Activated T-cell treated with anti-CD3 and anti-CD28 coated beads, Interleukin-2, amount 50 U/mL, for 4 hours (primary cell): ENCODE measurements at regions not wholly inside any gene's neighbourhood (a gene's known extent, or its start where the extent isn't known, plus 50 kb on each side); places are given as distances from the start of the nearest gene placed in this dataset.
"Not testable (repeated sequence)": the region's sequence is repeated elsewhere in the genome, so short reads cannot be mapped to it uniquely, and the experiment has no call there.

ENCODE experiments used
- ATAC-seq, 2 donors: fragments of 200-7000 bp; cut with Tn5 transposase; one replicate each; pipeline ENCODE4 v1.10.0; 2021
- DNase-seq: peaks from one replicate; pipeline ENCODE4 v3.0.0-alpha.2; 2020
- H3K27me3 Mint-ChIP-seq: one replicate; pipeline ENCODE4 v1.8.0; 2021; ENCODE audit warnings: low read depth, mixed read lengths
- H3K36me3 Mint-ChIP-seq: one replicate; pipeline ENCODE4 v1.8.0; 2022; ENCODE audit warnings: mixed read lengths; ENCODE audit not compliant: insufficient read depth
- H3K4me1 Mint-ChIP-seq: one replicate; pipeline ENCODE4 v1.8.0; 2021; ENCODE audit warnings: low read depth, mixed read lengths
- H3K4me3 Mint-ChIP-seq: one replicate; pipeline ENCODE4 v1.8.0; 2021; ENCODE audit warnings: mild to moderate bottlenecking, moderate library complexity, mixed read lengths
- H3K9me3 Mint-ChIP-seq: one replicate; pipeline ENCODE4 v1.8.0; 2021; ENCODE audit warnings: mixed read lengths

- not testable (repeated sequence) for H3K4me3 Mint-ChIP-seq, H3K27me3 Mint-ChIP-seq, H3K36me3 Mint-ChIP-seq, ATAC-seq, H3K4me1 Mint-ChIP-seq, DNase-seq, H3K9me3 Mint-ChIP-seq
Measured at GRCh38 chr16:88142056-88142935, 191.1 kb downstream of the BANP start.

DNA sequence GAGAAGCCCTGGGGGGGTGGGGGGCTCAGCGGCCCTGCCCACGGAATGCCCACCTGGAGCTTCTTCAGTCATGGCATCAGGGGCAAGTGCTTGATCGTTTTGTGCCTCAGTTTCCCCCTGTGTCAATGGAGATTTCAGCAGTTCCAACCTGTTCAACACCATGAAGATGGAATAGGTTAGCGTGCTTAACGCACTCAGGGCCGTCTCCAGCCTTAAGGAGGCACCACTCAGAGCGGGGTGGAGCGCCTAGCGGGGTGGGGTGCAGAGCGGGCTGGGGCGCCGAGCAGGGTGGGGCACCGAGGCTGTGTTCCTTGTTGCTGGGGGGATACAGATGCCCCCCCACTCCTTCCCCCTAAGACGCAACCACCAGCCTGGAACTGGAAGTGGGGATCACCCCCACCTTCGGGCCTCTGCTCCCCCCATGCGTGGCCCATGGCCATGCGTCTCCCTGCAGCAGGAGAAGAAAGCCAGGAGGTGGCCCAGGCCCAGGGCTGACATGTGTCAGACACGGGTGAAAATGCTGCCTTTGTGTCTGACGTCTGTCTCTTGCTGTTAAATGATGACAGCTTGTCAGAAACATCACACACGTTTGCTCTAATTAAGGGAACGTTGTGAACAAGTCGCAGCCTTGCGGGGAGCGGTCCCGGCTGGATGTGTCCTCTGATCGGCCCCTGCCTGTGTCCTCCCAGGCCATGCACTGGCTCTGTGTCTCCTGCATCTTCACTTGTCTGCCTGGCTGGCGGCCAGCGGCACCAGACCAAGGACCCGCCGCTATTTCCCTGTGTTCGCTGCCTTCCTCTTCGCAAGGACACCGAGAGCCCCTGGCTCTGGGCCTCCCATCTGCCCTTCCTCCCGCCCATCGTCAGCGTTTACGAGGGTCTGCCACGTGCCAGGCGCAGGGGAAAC lies 192.1 kb downstream of the BANP start:
- H3K36me3 Mint-ChIP-seq, H3K9me3 Mint-ChIP-seq, ATAC-seq, DNase-seq, H3K4me3 Mint-ChIP-seq, H3K4me1 Mint-ChIP-seq, H3K27me3 Mint-ChIP-seq: not testable (repeated sequence)

- no peak for ATAC-seq
- no peaks in the 10 kb centered on the region for H3K9me3 Mint-ChIP-seq
- no peaks in the 10 kb centered on the region for H3K4me1 Mint-ChIP-seq
- no peak overlapping the region for H3K4me3 Mint-ChIP-seq
- H3K36me3 Mint-ChIP-seq = no peaks in the 10 kb centered on the region
- H3K27me3 Mint-ChIP-seq = peaks cover 2% of the 10 kb centered on the region
- DNase-seq = no peak
Measured at GRCh38 chr16:88144028-88144511, 192.8 kb downstream of the BANP start.

GRCh38 chr16:88145376-88145775 lies 194.1 kb downstream of the BANP start:
- not testable (repeated sequence) for H3K9me3 Mint-ChIP-seq

GRCh38 chr16:88145824-88146405 lies 194.7 kb downstream of the BANP start:
- not testable (repeated sequence) for H3K4me3 Mint-ChIP-seq, H3K4me1 Mint-ChIP-seq, H3K27me3 Mint-ChIP-seq, ATAC-seq, H3K36me3 Mint-ChIP-seq, H3K9me3 Mint-ChIP-seq, DNase-seq

More at GRCh38 chr16:88145376-88145775, 194.1 kb downstream of the BANP start:
- H3K4me3 Mint-ChIP-seq, DNase-seq, H3K27me3 Mint-ChIP-seq, ATAC-seq, H3K36me3 Mint-ChIP-seq, H3K4me1 Mint-ChIP-seq: not testable (repeated sequence)

- not testable (repeated sequence) for H3K27me3 Mint-ChIP-seq, ATAC-seq, H3K36me3 Mint-ChIP-seq, H3K4me3 Mint-ChIP-seq, H3K4me1 Mint-ChIP-seq, DNase-seq, H3K9me3 Mint-ChIP-seq
Measured at GRCh38 chr16:88148078-88148477, 196.8 kb downstream of the BANP start.

DNA sequence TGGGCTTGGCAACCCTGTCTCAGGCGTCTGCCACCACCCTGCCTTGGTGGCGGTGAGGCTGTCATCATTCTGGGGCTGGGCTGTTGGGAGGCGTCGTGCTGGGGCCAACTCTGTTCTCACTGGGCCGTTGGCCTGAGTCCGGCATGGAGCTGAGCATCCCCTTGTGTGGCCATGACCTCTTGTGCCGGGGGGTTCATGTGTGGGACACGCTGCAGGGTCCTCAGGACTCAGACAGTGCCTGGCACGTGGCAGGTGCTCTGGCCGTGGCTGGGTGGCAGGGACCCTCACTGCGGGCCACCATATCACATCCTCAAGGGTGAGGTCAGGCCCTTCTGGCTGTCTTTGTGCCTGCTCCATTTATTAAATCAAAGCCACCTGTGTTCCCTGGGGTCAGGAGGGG lies 197.4 kb downstream of the BANP start:
- H3K9me3 Mint-ChIP-seq, DNase-seq, ATAC-seq, H3K4me3 Mint-ChIP-seq, H3K4me1 Mint-ChIP-seq, H3K27me3 Mint-ChIP-seq, H3K36me3 Mint-ChIP-seq: not testable (repeated sequence)

DNA sequence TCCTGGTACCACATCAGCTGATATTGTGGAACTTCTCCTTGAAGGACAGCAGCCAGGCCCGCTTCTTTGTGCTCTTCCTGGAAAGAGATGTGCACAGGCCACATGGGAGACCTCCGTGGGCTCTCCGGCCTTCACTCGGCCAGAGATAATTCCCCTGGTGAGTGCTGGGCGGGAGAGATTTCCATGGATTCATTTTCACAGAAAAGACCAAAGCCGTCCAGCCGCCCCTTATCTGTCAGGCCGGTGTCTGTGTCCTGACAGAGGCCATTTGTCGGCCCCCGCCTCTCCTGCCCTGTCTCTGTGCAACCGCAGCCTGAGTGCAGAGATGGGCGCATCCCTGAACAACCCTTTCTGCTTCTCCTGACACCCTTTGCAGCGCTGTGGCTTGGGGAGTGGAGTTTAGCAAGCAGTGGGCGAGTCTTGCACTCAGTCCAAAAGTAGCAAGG lies 197.9 kb downstream of the BANP start:
- not testable (repeated sequence) for H3K4me1 Mint-ChIP-seq, H3K27me3 Mint-ChIP-seq, ATAC-seq, DNase-seq, H3K36me3 Mint-ChIP-seq, H3K9me3 Mint-ChIP-seq, H3K4me3 Mint-ChIP-seq

DNA sequence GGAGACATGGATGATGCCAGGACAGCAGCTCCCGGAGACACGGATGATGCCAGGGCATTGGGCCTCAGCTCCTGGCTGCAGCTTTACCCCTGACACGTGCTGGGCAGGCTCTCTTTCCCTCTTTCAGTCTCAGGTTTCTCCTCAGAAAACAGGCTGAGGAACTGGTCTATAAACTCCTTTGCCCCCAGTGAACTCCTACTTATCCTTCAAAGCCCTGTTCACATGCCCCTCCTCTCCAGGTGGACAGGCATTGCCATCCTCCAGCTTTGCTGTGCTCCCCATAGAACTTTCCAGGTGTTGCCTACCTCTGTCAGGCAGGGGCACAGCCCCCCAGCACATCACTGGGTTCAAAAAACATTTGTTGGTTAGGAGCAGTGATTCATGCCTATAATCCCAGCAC lies 198.4 kb downstream of the BANP start:
- H3K36me3 Mint-ChIP-seq, ATAC-seq: not testable (repeated sequence)

GRCh38 chr16:88150456-88151128 lies 199.4 kb downstream of the BANP start:
- not testable (repeated sequence) for H3K4me1 Mint-ChIP-seq, ATAC-seq, H3K9me3 Mint-ChIP-seq, H3K4me3 Mint-ChIP-seq, DNase-seq, H3K36me3 Mint-ChIP-seq, H3K27me3 Mint-ChIP-seq

More for the DNA sequence above, 198.4 kb downstream of the BANP start:
- not testable (repeated sequence) for H3K27me3 Mint-ChIP-seq, H3K4me3 Mint-ChIP-seq, DNase-seq, H3K9me3 Mint-ChIP-seq, H3K4me1 Mint-ChIP-seq

GRCh38 chr16:88151129-88151499 lies 199.9 kb downstream of the BANP start:
- not testable (repeated sequence) for H3K4me1 Mint-ChIP-seq, H3K9me3 Mint-ChIP-seq, H3K27me3 Mint-ChIP-seq, DNase-seq, H3K4me3 Mint-ChIP-seq, ATAC-seq, H3K36me3 Mint-ChIP-seq

GRCh38 chr16:88151859-88152843 lies 200.9 kb downstream of the BANP start:
- not testable (repeated sequence) for H3K27me3 Mint-ChIP-seq, DNase-seq, H3K36me3 Mint-ChIP-seq, H3K9me3 Mint-ChIP-seq, H3K4me3 Mint-ChIP-seq, ATAC-seq, H3K4me1 Mint-ChIP-seq

DNA sequence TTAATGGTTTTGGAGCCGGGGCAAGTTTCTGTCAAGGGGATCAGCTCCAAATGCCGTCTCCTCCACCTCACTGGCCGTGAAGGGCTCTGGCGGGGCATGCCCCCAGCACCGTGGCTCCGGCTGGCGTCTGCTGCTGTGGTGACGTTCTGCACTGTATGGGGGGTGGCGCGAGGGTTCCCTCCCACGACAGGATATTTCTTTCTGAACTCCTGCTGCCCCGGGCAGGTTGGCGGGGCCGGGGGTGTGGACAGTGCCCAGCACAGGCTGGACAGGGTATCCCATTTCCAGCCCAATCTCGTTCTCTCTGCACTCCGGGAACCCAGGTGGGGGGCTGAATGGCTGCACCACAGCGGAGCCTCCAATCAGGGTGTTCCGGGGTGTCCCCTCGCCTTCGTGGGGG lies 201.6 kb downstream of the BANP start:
- H3K9me3 Mint-ChIP-seq, H3K36me3 Mint-ChIP-seq, H3K27me3 Mint-ChIP-seq, DNase-seq, H3K4me1 Mint-ChIP-seq, H3K4me3 Mint-ChIP-seq, ATAC-seq: not testable (repeated sequence)
